ENCODE measurements at regions not wholly inside any gene's neighbourhood (a gene's known extent, or its start where the extent isn't known, plus 50 kb on each side); places are given as distances from the start of the nearest gene placed in this dataset.

DNA sequence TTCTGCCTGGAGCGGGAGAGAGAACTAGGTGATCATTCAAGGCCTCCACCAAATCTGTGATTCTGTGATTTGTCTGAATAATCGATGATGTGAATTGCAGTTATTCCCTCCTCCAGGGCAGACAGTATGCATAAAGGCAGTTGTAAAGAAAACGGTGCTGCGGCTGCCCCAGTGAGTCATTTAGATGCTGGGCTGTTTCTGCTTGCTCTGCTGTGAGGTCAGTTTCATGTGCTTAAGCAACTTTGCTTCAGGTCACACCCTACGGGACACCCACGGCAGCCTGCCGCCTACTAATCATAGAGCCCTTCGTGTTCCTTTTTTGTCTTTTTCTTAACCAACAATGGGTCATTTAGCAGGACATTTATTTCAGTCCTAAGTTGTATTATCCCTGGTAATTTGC lies 158.1 kb upstream of the PITRM1 start:
- H3K4me1 Mint-ChIP-seq = no peaks in the 10 kb centered on the region
- no peak overlapping the region for H3K4me3 Mint-ChIP-seq
- H3K27ac Mint-ChIP-seq = no peak overlapping the region
- H3K36me3 Mint-ChIP-seq (ENCODE audit: low read depth) = no peaks in the 10 kb centered on the region
- no peaks in the 10 kb centered on the region for H3K9me3 Mint-ChIP-seq
- H3K27me3 Mint-ChIP-seq (ENCODE audit: low read depth) = no peaks in the 10 kb centered on the region
- TF ChIP-seq, protein P1, sequence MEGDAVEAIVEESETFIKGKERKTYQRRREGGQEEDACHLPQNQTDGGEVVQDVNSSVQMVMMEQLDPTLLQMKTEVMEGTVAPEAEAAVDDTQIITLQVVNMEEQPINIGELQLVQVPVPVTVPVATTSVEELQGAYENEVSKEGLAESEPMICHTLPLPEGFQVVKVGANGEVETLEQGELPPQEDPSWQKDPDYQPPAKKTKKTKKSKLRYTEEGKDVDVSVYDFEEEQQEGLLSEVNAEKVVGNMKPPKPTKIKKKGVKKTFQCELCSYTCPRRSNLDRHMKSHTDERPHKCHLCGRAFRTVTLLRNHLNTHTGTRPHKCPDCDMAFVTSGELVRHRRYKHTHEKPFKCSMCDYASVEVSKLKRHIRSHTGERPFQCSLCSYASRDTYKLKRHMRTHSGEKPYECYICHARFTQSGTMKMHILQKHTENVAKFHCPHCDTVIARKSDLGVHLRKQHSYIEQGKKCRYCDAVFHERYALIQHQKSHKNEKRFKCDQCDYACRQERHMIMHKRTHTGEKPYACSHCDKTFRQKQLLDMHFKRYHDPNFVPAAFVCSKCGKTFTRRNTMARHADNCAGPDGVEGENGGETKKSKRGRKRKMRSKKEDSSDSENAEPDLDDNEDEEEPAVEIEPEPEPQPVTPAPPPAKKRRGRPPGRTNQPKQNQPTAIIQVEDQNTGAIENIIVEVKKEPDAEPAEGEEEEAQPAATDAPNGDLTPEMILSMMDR (IDR thresholded peaks at IDR 0.05; ENCODE audit: unreplicated experiment in 3 of 3) = no peak

DNA sequence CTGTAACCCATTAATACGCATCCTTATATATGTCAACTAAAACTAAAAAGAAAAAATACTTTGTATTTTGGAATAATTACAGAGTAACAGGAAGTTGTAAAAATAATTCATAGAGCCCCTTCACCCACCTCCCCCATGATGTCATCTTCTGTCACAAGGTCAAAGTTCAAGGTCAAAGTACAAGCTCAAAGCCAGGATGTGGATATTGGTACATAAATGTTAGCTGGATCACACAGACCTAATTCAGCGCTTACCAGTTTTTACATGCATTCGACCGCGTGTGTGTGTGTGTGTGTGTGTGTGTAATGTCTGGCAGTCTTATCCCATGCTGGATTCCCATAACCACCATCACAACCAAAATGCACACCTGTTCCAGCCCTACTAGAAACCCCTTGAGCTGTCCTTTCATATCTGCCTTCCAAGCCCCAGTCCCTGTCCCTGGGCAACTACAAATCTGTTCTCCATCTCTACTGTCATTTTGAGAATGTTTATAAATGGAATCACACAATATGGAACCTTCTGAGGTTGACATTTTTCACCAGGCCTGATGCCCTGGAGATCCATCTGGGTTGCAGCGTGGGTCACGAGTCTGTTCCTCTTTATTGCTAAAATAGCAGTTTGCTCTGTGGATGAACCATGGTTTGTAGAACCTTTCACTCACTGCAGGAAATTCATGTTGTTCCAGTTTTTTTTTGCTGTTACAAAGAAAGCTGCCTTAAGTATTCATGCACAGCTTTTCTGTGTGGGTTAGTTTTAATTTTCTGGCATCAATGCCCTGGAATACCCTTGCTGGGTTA lies 153.6 kb upstream of the PITRM1 start:
- Mint-ChIP-seq H3K4me3 (no peak overlapping the region), H3K27me3 (ENCODE audit: low read depth) (no peaks in the 10 kb centered on the region), H3K27ac (no peak overlapping the region), H3K36me3 (ENCODE audit: low read depth) (no peaks in the 10 kb centered on the region), H3K4me1 (peaks cover 9% of the 10 kb centered on the region), H3K9me3 (peaks cover under 1% of the 10 kb centered on the region)
- TF ChIP-seq, protein P1 (IDR thresholded peaks at IDR 0.05; ENCODE audit: unreplicated experiment in 3 of 3) = no peak

DNA sequence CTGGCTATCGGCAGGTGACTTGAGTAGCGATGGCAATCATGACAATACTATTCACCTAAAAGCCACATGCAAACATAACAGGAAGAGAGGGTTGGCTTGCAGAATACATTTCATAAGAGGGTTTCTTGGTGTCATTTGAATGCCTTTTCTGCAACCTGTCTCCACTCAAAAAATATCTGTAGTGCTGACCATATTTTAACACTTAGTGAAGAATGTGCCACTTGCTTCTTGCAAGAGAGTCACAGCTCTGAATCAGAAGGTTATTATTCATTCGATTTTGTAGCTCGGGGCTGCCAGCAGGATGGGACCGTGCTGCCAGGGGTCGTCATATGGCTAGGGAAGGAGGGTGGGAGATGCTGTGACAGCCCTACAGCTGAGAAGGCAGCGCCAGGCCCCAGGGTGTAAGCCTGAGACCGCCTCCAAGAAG lies 152.0 kb upstream of the PITRM1 start:
- no peaks in the 10 kb centered on the region for H3K36me3 Mint-ChIP-seq (ENCODE audit: low read depth)
- TF ChIP-seq, protein P1 (IDR thresholded peaks at IDR 0.05; ENCODE audit: unreplicated experiment in 3 of 3) = no peak
- no peaks in the 10 kb centered on the region for H3K27me3 Mint-ChIP-seq (ENCODE audit: low read depth)
- H3K4me1 Mint-ChIP-seq = peaks cover 9% of the 10 kb centered on the region
- H3K4me3 Mint-ChIP-seq = no peak overlapping the region
- H3K27ac Mint-ChIP-seq = no peak overlapping the region
- H3K9me3 Mint-ChIP-seq = peaks cover 8% of the 10 kb centered on the region

DNA sequence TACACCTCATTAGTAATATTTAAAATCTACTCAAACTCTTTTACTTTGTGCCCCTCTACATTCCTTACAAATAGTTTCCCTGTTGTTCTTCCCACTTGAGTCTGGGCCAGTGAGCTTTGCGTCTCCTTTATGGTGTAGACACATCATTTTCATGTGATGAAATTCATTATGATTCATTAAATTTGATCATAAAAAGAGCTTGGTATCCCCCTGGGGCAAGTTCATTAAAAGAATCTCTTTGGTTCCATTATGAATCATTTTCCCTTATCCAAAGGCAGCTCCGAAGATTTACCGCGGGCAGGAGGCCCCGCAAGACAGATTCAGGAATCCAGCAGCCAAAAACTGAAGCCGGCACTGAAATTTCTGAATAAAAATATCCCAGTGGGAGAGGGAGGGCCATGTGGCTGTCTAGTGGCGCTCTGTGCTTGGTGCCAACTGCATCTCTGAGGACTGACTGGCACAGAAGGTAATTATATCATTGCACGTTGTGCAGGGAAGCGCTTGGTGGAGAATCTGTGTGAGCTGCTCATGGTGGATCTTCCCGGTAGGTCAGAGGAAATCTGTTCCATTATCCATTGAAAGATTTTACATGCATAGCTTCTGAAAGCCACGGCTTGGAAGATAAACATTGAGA lies 151.4 kb upstream of the PITRM1 start:
- Mint-ChIP-seq H3K27me3 (ENCODE audit: low read depth) (no peaks in the 10 kb centered on the region), H3K4me1 (peaks cover 9% of the 10 kb centered on the region), H3K4me3 (no peak overlapping the region), H3K27ac (no peak overlapping the region), H3K36me3 (ENCODE audit: low read depth) (no peaks in the 10 kb centered on the region), H3K9me3 (peaks cover 10% of the 10 kb centered on the region)
- TF ChIP-seq, protein P1 (IDR thresholded peaks at IDR 0.05; ENCODE audit: unreplicated experiment in 3 of 3) = no peak

DNA sequence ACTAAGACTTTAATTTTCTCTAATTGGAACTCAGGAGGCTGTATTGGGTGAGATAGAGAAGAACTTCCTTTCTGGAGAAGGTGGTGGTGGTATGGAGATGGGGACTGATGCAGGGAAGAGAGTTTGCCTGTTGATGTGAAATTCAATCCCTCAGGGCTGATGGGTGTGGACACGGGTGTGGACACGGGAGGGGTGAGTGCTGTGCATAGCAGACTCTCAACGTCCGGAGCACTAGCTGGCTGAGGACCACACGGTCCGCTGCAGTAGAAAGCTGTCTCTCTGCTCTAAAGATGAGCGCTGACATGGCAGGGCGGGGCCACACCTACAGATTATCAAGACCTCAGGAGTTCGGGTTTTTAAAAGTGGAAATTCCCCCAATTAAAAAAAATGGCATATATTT lies 148.5 kb upstream of the PITRM1 start:
- no peak overlapping the region for H3K4me3 Mint-ChIP-seq
- no peak overlapping the region for H3K27ac Mint-ChIP-seq
- peaks cover 4% of the 10 kb centered on the region for H3K27me3 Mint-ChIP-seq (ENCODE audit: low read depth)
- no peaks in the 10 kb centered on the region for H3K36me3 Mint-ChIP-seq (ENCODE audit: low read depth)
- H3K9me3 Mint-ChIP-seq = peaks cover 17% of the 10 kb centered on the region
- TF ChIP-seq, protein P1 (IDR thresholded peaks at IDR 0.05; ENCODE audit: unreplicated experiment in 3 of 3) = no peak
- H3K4me1 Mint-ChIP-seq = peaks cover 9% of the 10 kb centered on the region
